C4-2B (cell line): ENCODE measurements at regions not wholly inside any gene's neighbourhood (a gene's known extent, or its start where the extent isn't known, plus 50 kb on each side); places are given as distances from the start of the nearest gene placed in this dataset.

Experiments
- CTCF ChIP-seq: fragments of 450-650 bp; conservative IDR thresholded peaks from 2 replicates; pipeline ENCODE4 v1.5.1; 2017; ENCODE audit warnings: mild to moderate bottlenecking
- ZFX ChIP-seq: fragments of 450-650 bp; IDR thresholded peaks from 2 replicates; pipeline ENCODE4 v1.6.1; 2017

GRCh38 chr4:81552086-81552485 is 80.4 kb upstream of the RASGEF1B start:
- TF ChIP-seq CTCF: no peak
- TF ChIP-seq ZFX: no peak
